Left renal cortex interstitium (tissue), 4 donors: ENCODE measurements at regions not wholly inside any gene's neighbourhood (a gene's known extent, or its start where the extent isn't known, plus 50 kb on each side); places are given as distances from the start of the nearest gene placed in this dataset.
A peak's percentile ranks its signal among the peaks of the same experiment; 100 is the strongest.
"Not testable (repeated sequence)": the region's sequence is repeated elsewhere in the genome, so short reads cannot be mapped to it uniquely, and the experiment has no call there.

Experiments
- DNase-seq, 4 donors: peaks; one replicate each; pipeline ENCODE4 v3.0.0-alpha.2; 2013; ENCODE audit warnings: low read depth in 4 of 4, low spot score in 2 of 4, missing footprints in 1 of 4

DNA sequence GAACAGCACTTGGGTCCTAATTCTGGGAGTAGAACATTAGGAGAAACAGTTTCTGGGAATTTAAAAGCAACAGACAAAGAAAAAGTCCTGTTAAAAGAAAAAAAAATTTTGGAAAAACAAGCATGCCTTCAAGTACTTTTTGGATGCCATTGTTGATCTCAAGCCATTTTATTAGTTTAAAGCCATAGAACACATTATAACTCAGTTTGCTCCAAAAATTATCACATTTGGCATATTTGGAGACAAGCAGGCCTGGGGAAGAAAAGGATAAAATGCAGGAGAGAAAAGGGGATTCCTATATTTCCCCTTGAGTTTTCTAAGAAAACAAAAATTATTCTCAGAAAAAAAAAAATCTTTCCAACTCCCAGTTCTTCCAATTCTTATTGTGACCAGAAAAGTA, 146.8 kb downstream of the TENT5C start:
- no peak for DNase-seq

DNA sequence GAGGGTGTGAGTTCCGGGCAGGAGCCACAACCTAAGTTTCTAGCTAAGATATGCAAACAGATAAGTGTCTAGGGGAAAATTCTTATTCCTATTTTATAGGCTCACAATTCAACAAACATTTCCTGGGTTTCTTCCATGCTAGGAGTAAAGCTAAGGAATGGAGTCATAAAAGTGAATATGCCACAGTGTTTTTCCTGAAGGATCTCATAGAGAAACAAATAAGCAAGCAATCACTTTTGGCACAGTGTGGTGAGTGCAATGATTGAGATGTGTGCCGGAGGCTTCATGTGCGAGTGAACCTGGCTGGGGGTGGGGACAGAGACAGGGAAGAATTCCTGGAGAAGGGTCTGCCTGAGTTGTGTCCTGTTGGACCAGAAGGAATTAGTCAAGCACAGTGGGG, 147.4 kb downstream of the TENT5C start:
- DNase-seq, result no peak

DNA sequence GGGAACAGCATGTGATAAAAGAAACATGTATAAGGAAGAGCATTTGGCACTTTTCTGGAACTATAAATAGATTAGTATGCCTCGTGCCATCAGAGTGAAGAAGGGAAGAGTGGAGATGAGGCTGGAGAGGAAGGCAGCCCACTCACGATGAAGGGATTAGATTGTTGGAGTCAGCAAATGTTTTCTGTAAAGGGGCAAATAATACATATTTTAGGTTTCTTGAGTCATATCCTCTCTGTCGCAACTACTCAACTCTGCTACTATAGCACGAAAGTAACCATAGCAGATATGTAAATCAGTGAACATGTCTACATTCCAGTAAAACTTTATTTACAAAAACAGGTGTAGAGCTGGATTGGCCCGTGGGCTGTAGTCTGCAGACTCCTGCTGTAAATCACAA, 147.8 kb downstream of the TENT5C start:
- DNase-seq, result no peak

DNA sequence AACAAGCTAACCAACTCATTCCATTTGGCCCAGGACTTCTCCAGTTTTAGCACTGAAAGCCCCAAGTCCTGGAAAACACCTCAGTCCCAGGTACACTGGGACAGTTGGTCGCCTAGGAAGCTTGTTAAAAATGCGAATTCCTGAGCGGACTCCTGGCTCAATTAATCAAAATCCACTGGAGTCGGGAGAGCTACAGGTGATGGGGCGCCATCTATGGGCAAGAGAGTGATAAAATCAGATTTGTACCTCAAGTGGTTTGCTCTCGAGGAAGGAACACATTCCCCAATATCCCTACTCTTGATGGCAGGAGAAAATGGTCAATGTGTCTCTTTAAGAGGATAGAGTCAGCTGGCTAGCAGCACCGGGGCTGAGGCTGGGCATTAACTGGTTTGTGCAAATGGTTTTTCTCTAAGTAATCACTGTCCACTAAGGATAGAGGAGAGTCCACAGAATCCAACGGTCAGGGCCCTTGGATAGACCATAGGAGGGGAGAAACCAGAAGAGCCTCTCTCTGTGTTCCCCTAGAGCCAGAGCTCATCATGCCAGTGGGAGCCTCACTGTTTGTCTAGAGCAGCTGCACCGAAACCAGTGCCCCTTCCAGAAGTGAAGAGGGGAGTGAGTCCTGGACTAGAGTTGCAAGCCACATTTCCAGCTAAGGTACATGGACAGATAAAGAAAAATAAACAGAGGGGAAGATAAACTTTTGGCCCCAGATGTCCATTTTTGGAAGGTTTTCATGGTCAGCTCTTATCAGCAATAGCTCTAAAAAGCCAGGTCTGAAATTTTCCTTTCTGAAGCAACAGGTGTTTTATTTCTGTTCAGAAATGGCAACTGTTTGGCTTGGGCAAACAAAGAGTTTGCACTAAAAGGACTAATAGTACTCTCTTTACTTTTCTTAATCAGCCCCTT, 148.5 kb downstream of the TENT5C start:
- peak in 1 of 4 donors; percentile 71 for DNase-seq

DNA sequence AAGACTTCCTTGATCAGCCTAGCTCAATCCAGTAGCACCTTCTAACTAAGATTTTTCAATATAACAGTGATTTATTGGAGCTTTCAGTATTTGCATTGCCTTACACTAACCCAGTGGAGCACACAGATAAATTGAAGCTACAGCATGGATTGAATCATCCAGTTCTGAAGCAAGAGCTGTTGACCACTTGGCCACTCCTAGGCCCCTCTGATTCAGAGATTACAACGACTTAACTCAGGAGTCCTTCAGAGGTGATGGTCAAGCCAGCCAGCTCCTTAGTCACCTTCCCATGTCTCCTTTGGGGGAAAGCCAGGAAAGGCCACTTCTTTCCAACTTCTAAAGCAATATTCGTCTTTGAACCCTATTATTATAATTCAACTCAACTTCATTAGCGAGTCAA, 151.8 kb downstream of the TENT5C start:
- no peak for DNase-seq

DNA sequence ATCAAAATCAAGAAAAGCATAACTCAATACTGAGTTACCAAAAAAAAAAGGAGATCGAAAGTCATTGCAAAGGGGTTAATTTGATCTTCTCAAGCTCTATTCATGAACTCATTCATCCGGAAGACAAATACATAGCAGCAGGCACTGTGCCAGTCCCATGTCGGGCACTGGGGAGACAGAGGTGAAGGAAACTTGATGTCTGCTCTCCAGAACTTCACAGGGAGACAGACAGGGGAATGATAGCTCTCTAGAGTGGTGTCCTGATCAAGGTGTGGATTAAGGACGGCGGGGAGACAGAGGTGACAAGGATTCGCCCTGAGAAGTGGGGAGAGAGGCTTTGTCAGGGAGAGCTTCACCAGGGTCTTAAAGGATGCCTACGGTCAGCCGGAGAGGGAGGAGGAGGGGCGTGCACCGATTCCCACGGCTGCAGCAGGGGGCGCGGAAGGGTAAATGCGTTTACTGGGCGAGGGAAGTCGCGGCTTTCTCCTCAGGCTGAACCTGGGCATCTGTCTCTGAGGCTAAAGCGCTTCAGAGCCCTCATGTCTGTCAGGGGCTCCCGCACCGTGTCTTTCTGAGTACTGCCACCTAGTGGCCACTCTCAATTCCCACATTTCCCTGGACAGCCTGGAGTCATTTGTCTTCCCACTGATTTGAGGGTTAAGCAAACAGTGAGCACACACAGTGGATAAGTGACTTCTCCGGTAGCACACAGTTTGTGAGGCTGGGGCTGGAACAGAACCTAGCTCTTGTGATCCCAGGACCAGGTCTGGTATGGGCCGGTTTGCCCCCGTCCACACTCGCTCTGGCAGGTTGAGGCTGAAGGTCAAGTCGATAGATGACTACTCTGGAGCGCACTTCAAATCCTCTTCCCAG, 152.8 kb downstream of the TENT5C start:
- DNase-seq, result peak in 3 of 4 donors; percentile 62 to 74 (median 73)

DNA sequence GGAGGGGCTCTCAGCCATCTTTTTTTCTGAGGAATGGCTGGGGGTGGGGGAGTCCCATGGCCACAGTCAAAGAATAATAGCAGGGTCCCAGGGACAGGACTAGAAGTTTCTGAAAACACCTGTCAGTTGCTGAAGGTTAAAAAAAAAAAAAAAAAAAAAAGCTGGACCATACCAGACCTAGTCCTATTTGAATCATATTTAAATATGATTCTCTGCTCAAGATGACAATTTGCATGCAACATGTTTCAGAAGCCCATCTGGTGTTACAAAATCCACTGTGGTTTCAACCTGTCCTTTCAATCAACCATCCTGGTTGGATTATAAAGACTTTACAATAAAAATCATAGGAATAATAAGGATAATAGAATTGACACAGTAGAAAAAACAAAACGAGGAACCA, 153.7 kb downstream of the TENT5C start:
- DNase-seq, result no peak

DNA sequence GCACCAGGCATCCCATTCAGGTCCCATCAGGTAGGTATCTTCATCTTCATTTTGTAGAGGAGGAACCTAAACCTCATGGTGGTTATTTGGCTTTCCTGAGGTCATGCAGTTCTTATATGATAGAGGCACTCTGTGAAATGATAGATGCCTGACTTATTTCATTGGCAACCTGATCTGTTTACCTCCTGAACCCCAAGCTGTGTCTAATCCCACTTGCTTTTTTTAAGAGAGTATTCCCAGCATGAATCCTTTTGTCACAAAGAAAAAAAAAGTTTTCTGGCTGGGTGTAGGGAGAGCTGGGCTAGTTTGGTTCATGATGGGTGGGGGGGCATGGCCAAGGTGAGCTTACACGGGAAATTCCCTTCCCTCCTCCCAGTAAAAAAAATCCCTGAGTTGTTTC, 154.2 kb downstream of the TENT5C start:
- DNase-seq, result no peak

DNA sequence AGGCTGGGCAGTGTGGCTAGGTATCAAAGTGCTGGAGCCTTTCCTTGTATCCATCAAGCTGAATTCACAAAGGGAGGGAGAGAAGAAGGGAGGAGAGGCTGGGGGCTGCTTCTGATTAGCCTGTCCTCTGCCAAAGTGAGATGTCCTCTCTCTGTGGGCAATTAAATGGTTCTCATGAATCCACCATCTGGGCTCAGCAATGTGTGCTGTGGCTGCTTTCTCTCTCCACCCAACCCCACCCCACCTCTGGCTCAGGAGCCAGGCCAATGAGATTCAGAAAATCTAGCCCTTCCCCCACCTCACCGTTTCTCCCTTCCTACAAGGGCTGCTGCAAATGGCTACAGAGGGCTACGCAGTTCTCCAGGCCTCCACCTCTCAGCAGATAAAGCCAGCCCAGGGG, 154.6 kb downstream of the TENT5C start:
- no peak for DNase-seq

DNA sequence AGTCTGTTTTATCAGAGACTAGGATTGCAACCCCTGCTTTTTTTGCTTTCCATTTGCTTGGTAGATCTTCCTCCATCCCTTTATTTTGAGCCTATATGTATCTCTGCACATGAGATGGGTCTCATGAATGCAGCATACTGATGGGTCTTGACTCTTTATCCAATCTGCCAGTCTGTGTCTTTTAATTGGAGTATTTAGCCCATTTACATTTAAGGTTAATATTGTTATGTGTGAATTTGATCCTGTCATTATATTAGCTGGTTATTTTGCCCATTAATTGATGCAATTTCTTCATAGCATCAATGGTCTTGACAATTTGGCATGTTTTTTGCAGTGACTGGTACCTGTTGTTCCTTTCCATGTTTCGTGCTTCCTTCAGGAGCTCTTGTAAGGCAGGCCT, 161.7 kb downstream of the GDAP2 start:
- DNase-seq, result not testable (repeated sequence)

DNA sequence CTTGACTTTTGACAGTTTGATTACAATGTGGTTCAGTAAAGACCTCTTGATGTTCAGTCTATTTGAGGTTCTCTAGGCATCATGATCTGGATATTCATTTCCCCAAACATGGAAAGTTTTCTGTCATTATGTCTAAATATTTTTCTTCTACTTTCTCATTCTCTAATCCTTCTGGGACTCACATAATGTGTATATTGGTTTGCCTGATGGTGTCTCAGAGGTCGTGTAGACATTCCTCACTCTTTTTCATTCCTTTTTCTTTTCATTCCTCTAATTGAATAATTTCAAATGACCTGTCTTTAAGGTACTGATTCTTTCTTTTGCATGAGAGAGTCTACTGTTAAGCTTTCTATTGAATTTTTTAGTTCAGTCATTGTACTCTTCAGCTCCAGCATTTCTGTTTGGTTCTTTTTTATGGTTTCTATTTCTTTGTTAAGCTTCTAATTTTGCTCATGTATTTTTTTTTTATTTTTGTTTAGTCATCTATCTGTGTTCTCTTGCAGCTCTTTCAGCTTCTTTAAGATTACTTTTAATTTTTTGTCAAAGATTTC, 158.4 kb downstream of the GDAP2 start:
- no peak for DNase-seq

DNA sequence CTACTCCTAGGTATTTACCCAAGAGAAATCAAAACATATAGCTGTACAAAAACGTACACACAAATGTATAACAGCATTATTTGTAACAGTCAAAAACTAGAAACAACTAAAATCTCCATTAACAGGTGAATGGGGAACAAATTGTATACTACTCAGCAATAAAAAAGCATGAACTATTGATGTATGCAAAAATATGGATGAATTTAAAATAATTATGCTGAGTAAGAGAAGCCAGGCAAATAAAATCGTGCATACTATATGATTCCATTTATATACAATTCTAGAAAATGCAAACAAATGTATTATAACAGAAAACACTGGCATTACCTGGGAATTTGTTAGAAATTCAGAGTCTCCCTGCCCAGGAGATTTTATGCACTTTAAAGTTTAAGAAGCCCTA, 150.1 kb downstream of the GDAP2 start:
- DNase-seq, result no peak

DNA sequence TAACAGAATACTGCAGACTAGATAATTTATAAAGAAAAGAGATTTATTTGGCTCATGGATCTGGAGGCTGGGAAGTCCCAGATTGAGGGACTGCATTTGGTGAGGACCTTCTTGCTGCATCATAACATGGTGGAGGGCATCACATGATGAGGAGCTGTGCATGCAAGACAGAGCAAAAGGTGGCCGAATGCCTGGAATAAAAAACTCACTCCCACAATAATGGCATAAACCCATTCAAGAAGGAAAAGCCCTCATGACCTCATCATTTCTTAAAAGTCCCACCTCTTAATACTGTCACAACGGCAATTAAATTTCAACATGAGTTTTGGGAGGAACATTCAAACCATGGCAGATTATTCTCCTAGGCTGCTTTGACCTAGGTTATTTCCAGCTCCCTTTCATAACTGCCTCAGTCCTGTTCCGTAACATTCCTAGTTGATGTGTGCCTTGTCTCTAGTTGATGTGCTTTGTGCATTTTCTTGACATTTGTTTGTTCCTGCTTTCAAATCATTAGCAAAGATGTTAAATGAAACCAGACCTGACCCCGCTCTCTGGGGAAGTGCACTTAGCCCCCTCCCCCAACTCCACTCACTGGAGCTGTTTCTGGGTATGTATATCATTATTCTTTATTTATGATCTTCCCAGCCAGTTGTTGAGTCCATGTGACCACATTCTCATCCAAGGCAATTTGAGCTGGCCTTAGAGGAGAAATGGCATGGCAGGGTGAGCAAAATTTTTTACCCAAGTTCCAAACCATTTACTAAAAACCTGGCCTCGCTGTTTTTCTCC, 148.5 kb downstream of the GDAP2 start:
- peak in 2 of 4 donors; percentile 23 to 45 for DNase-seq

DNA sequence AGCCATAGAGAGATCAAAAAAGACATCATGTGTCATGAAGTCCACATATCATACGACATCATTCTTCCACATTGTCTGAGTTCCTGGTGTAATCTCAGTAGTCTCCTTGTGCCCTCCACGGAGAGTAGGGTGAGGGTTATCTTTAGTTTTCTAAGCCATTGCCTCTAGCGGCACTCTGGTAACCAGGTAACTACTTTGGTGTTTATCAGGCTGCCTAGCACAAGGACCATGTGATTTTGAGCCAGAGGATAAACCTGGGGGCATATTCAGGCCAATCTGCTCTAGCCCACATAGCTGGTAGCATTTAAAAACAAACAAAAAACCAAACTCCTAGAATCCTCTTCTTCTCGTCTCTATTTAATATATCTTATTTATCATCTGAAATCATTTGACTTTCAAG, 147.4 kb downstream of the GDAP2 start:
- no peak for DNase-seq

DNA sequence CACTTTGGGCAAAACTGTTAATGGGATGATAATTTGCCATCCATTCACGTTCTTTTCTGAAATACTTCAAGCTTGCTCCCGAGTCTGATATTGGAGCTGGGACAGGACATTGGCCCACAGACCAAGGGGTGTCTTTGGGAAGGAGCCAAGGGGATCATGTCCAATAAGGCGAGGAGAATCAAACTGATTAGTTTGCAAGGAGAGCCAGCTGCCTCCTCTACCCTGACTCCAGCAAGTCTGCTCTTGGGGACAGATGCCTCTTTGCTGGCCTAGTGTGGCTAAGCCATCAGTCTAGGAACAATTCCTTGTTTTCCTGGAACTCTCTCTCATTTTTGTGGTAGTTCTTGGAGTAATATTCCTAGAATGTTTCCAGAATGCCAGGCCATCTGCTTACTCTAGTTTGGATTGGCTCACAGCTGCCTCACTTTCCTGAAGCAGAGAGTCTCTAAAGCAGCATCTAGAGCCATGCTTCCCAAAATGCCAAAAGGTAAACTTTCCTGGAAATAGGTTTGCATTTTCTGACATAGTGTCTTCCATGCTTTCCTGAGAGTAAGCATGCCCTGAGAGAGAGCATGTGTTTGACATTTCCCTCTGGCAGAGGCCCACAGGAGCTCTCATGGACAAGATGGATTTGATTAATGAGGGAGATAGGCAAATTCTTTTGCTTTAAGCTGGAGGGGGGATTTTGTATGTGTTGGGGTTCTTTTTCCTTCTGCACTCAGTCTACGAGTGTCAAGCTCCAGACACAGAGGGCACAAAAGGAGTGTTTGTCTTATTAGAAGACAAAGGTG, 145.6 kb downstream of the GDAP2 start:
- no peak for DNase-seq

DNA sequence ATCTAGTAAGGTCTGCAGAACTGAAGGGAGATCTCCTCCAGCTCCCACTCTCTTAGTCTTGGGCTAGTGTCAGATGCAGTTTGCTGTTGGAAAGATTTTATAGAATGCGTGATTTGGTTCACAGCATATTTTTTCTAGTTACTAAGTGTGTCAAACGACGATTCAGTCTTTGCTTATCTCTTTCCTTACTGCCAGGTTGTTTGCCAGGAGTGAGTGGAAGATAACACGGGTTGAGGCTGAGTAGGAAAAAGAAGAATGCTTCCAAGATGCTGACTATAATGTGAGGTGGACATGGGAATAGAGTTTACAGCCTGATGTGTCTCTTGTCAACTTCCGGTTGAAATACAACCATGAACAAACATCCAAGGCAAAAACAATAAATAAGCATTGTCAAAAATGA, 141.4 kb downstream of the GDAP2 start:
- DNase-seq, result no peak

DNA sequence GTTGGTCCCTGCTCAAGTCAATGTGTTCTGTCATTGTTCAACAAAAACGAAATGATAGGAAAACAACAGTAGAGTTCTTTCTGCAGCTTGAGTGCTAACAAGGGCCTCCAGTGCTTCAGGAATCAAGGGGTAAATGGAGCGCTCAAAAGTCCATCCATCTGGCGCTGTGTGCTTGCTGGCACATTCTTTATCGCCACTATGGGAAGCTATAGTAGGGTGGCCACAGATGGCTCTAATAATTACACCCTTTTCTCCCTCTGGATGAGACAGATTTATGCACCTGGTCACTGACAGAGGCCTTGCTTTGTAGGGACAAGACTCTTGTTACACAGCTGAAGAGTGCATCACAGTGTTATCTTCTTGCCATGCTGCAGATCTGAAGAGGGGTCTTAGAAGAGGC, 136.0 kb downstream of the GDAP2 start:
- DNase-seq, result no peak

DNA sequence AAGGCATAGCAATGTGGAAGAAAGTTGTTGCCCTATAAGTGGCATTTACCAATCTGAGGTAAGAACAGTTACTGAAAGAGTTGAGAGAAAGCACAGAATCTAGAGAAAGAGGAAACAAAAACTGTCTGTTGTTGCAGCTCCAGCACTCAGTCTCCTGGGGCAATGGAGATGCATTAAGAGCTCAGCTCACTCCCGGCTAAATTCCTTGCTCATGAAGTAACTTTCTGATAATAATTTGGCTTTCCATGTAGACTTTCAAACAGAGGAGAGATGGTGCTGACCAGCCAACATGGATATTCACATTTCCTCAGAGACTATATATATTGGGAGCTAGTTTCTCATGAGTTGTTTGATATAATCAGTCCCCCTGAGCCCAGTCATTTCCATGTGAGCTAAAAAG, 135.3 kb downstream of the GDAP2 start:
- no peak for DNase-seq

DNA sequence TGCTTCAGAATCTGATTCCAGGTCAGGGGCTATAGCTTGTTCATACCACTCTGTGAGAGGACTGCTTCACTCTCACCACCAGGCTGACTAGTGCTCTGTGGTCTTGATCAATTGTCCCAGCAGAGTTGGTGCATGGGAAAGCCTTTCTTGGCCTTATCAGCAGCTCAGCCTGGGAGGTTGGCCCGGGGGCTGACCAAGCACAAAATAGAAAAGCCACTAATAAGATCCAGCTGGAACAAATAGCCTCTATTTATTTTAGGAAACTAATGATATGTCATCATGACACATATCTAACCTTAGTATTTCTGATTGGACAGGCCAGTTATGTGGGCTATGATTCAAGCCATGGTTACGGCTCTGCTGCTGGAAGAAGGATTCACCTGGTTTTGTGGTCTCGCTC, 134.2 kb downstream of the GDAP2 start:
- DNase-seq, result no peak

DNA sequence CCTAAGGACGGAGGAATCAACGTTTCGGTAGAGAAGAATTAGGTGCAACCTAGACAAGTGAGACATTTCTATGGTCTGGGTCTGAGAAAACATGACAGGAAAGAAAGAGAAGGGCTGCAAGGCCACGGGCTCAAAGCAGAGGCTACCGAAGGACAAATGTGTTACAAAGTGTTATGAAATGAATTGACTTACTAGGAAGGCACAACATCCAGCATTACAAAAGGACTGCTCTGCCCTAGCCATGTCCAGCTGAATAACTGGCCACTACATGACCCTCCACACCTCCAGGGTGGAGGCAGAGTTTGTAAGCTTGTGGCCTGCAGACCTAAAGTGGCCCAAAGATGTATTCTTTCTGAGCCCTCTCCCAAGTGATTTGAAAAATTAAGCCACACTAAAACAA, 133.6 kb downstream of the GDAP2 start:
- DNase-seq, result no peak
